DOHH2 (cell line): ENCODE measurements at regions not wholly inside any gene's neighbourhood (a gene's known extent, or its start where the extent isn't known, plus 50 kb on each side); places are given as distances from the start of the nearest gene placed in this dataset.

ENCODE experiments used
- EZH2phosphoT487 ChIP-seq: fragments of 200-600 bp; sonication (generic); IDR thresholded peaks from 2 replicates; pipeline ENCODE4 v1.6.1; 2017; ENCODE audit warnings: borderline replicate concordance, mild to moderate bottlenecking, antibody characterized with exemption, low read length, moderate library complexity, mixed read lengths
- TF ChIP-seq, protein P1 (sequence below): fragments of 200-600 bp; sonication (generic); IDR thresholded peaks from one replicate; pipeline ENCODE4 v1.5.1; 2014; ENCODE audit warnings: antibody characterized with exemption, mild to moderate bottlenecking, low read depth, low read length; ENCODE audit not compliant: poor library complexity, severe bottlenecking

DNA sequence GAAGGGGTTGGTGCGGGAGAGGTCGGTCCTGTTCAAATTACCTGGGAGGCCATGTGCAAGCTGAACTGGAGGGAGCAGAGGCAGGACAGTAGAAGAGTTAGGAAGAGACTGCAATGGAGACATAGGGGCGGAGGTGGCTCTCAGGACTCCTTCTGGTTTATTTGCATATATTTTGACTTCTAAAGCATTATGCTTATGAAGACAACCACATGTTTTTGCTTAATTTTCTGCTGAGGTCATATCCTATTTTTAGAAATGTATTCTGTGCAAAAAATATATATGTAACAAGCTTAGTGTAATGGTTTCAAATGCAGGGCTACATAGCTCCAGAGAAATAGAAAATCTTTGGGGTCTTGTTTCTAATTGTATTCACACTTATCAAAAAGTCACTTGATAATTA lies 137.0 kb upstream of the MDM1 start:
- TF ChIP-seq, protein P1, sequence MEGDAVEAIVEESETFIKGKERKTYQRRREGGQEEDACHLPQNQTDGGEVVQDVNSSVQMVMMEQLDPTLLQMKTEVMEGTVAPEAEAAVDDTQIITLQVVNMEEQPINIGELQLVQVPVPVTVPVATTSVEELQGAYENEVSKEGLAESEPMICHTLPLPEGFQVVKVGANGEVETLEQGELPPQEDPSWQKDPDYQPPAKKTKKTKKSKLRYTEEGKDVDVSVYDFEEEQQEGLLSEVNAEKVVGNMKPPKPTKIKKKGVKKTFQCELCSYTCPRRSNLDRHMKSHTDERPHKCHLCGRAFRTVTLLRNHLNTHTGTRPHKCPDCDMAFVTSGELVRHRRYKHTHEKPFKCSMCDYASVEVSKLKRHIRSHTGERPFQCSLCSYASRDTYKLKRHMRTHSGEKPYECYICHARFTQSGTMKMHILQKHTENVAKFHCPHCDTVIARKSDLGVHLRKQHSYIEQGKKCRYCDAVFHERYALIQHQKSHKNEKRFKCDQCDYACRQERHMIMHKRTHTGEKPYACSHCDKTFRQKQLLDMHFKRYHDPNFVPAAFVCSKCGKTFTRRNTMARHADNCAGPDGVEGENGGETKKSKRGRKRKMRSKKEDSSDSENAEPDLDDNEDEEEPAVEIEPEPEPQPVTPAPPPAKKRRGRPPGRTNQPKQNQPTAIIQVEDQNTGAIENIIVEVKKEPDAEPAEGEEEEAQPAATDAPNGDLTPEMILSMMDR: no peak
- no peak for TF ChIP-seq EZH2phosphoT487
